Breast epithelium (tissue), 3 donors: ENCODE measurements at regions not wholly inside any gene's neighbourhood (a gene's known extent, or its start where the extent isn't known, plus 50 kb on each side); places are given as distances from the start of the nearest gene placed in this dataset.

Experiments used
- POLR2AphosphoS5 ChIP-seq, 3 donors: sonication (generic); formaldehyde crosslinking; IDR thresholded peaks; one replicate each; pipeline ENCODE4 v1.6.1; 2017; ENCODE audit warnings: antibody characterized with exemption in 3 of 3
- TF ChIP-seq, protein P1 (sequence below), 3 donors: fragments of 450-650 bp; IDR thresholded peaks; one replicate each; pipeline ENCODE4 v1.5.1; 2016 to 2017; ENCODE audit warnings: antibody characterized with exemption in 3 of 3, mild to moderate bottlenecking in 3 of 3, moderate library complexity in 3 of 3

DNA sequence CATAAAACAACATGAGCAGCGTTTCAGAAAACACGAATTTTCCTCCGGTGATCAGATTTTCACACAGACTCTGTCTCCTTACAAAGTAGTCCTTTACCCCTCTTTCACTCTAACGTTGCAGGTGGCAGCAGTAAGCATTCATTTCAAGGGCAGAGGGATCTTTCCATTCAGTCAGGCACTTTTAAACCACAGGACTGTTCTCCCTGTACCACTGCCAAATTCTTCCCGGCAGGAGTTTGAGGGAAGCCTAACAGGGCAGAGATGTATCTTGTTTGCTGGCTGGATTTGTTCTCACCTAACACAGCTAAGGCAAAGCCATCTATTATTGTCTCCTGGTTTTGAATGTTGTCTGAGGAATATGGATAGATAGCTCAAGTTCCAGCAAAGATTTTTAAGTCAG lies 1187.3 kb upstream of the SEL1L start:
- no peak for TF ChIP-seq POLR2AphosphoS5 (IDR thresholded peaks at IDR 0.05)
- TF ChIP-seq, protein P1, sequence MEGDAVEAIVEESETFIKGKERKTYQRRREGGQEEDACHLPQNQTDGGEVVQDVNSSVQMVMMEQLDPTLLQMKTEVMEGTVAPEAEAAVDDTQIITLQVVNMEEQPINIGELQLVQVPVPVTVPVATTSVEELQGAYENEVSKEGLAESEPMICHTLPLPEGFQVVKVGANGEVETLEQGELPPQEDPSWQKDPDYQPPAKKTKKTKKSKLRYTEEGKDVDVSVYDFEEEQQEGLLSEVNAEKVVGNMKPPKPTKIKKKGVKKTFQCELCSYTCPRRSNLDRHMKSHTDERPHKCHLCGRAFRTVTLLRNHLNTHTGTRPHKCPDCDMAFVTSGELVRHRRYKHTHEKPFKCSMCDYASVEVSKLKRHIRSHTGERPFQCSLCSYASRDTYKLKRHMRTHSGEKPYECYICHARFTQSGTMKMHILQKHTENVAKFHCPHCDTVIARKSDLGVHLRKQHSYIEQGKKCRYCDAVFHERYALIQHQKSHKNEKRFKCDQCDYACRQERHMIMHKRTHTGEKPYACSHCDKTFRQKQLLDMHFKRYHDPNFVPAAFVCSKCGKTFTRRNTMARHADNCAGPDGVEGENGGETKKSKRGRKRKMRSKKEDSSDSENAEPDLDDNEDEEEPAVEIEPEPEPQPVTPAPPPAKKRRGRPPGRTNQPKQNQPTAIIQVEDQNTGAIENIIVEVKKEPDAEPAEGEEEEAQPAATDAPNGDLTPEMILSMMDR (IDR thresholded peaks at IDR 0.05), result no peak
